LNCaP clone FGC (cell line): ENCODE measurements at regions not wholly inside any gene's neighbourhood (a gene's known extent, or its start where the extent isn't known, plus 50 kb on each side); places are given as distances from the start of the nearest gene placed in this dataset.

Source experiments
- DNase-seq: peaks from one replicate; pipeline ENCODE4 v3.0.0-alpha.2; 2011; ENCODE audit warnings: low read depth
- H3K4me3 ChIP-seq: 2 replicates; pipeline ENCODE4 v1.5.1; 2011; ENCODE audit warnings: mild to moderate bottlenecking, low read depth, low read length, control low read depth
- CTCF ChIP-seq: IDR thresholded peaks from 2 replicates; pipeline ENCODE4 v1.5.1; 2012; ENCODE audit warnings: mild to moderate bottlenecking; ENCODE audit not compliant: control insufficient read depth, insufficient read depth; ENCODE audit errors: extremely low read depth

- TF ChIP-seq CTCF: no peak
- DNase-seq: no peak
- H3K4me3 ChIP-seq: no peak overlapping the region
These were observed 430.0 kb downstream of the FAM181B start for GRCh38 chr11:82303671-82304070.

- no peak for TF ChIP-seq CTCF
- no peak for DNase-seq
- H3K4me3 ChIP-seq: no peak overlapping the region
These were observed 445.2 kb downstream of the FAM181B start for GRCh38 chr11:82288471-82288870.

- no peak for TF ChIP-seq CTCF
- no peak for DNase-seq
- no peak overlapping the region for H3K4me3 ChIP-seq
These were observed 462.8 kb downstream of the FAM181B start for GRCh38 chr11:82270870-82271269.

GRCh38 chr11:82268627-82269026 lies 465.0 kb downstream of the FAM181B start:
- no peak for DNase-seq
- H3K4me3 ChIP-seq: no peak overlapping the region
- no peak for TF ChIP-seq CTCF

GRCh38 chr11:82267186-82267585 lies 466.5 kb downstream of the FAM181B start:
- TF ChIP-seq CTCF: no peak
- DNase-seq: no peak
- no peak overlapping the region for H3K4me3 ChIP-seq

- TF ChIP-seq CTCF: no peak
- H3K4me3 ChIP-seq: no peak overlapping the region
- DNase-seq: no peak
These were observed 472.3 kb downstream of the FAM181B start for GRCh38 chr11:82261367-82261766.

GRCh38 chr11:82250047-82250446 lies 483.6 kb downstream of the FAM181B start:
- no peak for TF ChIP-seq CTCF
- peak; percentile 68 for DNase-seq
- H3K4me3 ChIP-seq: no peak overlapping the region
